Superior temporal gyrus (tissue), 1 donor: ENCODE measurements at regions not wholly inside any gene's neighbourhood (a gene's known extent, or its start where the extent isn't known, plus 50 kb on each side); places are given as distances from the start of the nearest gene placed in this dataset.
"Not testable (repeated sequence)": the region's sequence is repeated elsewhere in the genome, so short reads cannot be mapped to it uniquely, and the experiment has no call there.

ENCODE experiments used
- DNase-seq: peaks from one replicate; pipeline ENCODE4 v3.0.0-alpha.2; 2016; ENCODE audit errors: extremely low spot score

DNA sequence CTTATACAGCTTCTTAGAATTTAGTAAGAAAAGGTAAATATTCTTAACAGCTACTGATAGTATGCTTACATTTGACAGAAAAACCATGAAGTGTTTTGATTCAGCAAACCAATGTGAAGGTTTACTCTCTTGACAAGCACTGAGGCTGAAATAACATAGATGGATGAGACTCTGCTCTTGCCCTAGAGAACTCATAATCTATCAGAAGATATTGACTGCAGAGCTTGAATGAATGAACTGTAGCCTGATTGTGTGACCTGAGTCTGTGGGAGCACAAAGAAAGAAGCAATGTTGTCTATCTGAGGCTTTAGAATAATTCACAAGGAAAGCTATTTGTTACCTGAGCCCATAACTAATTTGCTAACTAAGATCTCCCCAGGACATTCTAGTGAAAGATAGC lies 1235.3 kb downstream of the OLFM4 start:
- no peak for DNase-seq

DNA sequence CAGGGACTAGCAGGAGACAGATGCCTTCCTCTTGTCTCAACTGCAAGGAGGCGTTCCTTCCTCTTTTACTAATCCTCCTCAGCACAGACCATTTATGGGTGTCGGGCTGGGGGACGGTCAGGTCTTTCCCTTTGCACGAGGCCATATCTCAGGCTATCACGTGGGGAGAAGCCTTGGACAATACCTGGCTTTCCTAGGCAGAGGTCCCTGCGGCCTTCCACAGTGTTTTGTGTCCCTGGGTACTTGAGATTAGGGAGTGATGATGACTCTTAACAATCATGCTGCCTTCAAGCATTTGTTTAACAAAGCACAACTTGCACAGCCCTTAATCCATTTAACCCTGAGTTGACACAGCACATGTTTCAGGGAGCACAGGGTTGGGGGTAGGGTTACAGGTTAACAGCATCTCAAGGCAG lies 1238.6 kb downstream of the OLFM4 start:
- DNase-seq = not testable (repeated sequence)

DNA sequence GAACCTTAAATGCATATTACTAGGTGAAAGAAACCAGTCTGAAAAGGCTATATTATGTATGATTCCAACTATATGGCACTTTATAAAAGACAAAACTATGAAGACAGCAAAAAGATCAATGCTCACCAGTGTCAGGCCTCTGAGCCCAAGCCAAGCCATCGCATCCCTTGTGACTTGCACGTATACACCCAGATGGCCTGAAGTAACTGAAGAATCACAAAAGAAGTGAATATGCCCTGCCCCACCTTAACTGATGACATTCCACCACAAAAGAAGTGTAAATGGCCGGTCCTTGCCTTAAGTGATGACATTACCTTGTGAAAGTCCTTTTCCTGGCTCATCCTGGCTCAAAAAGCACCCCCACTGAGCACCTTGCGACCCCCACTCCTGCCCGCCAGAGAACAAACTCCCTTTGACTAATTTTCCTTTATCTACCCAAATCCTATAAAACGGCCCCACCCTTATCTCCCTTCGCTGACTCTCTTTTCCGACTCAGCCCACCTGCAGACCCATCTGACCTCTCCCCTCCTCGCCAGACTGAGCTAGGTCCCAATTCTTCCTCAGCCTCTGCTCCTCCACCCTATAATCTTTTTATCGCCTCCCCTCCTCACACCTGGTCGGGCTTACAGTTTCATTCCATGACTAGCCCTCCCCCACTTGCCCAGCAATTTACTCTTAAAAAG lies 1239.5 kb downstream of the OLFM4 start:
- not testable (repeated sequence) for DNase-seq

DNA sequence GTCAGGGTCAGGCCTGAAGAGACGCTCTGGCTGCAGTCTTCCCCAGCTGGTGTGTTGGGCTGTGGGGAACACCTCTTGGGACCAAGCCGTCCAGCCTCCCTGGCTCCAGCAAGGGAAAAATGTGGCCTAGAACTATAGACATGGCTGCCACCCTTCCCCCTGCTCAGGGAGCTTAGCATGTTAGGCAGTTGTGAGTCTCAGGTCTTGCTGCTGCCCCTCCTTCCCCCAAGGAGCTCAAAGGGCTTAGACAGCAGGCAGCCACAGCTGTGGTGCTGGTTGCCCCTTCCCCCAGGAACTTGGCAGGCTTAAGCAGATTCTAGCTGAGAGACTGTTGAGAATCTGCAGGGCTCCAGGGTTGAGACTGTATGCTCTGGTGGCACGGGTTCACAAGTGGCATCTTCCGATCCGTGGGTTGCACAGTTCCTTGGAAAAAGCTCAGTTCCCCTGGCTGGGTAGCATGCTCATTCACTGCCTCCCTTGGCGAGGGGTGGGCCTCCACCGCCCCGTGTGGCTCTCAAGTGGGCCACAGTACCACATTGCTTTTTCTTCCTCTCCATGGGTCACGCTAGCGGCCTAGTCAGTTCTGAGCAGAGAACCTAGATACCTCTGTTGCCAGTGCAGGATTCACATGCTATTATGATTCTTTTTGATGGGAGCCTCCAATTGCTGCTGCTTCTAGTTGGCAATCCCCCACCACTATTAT lies 1258.6 kb downstream of the OLFM4 start:
- no peak for DNase-seq

DNA sequence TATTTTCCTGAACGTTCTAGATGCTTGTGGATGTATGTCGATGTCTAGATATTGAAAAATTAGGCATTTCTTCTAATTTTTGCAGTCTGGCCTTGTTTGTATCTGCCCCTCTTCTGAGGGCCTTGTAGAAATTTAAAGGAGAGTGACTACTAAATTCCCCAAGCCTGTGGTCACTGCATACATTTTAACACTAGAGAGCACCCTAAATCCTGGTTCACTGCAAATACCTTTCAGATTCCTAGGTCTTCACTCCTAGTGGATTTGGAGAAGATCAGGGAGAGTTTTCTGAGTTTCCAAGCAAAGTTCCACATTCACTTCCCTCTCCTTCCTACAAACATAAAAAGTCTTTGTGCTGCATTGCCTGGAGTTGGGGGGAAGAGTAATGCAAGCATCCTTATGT lies 1272.5 kb downstream of the OLFM4 start:
- DNase-seq = no peak

DNA sequence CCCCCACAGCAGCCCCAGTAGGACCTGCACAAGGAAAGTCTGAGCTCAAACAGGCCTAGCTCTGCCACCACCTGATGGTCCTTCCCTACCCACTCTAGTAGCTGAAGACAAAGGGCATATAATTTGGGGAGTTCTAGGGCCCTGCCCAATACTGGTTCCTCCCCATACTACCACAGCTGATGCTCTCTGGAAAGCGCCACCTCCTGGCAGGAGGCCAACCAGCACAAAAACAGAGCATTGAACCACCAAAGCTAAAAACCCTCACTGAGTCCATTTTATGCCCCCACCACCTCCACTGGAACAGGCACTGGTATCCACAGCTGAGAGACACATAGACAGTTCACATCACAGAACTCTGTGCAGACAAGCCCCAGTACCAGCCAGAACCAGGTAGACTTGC lies 1276.8 kb downstream of the OLFM4 start:
- DNase-seq = no peak

DNA sequence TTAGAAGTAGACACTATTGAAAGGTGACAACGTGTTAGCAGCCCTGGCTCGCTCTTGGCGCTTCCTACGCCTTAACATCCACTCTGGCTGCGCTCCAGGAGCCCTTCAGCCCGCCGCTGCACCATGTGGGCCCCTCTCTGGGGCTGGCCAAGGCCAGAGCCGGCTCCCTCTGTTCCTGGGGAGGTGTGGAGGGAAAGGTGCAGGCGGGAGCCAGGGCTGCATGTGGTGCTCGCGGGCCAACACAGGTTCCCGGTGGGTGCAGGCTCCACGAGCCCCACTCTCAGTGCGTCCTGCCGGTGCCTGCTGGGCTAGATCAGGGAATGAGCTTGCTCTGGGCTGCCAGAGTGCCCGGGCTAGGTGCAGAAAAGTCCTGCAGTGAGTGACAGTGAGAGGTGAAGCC lies 1284.3 kb downstream of the OLFM4 start:
- DNase-seq = no peak

DNA sequence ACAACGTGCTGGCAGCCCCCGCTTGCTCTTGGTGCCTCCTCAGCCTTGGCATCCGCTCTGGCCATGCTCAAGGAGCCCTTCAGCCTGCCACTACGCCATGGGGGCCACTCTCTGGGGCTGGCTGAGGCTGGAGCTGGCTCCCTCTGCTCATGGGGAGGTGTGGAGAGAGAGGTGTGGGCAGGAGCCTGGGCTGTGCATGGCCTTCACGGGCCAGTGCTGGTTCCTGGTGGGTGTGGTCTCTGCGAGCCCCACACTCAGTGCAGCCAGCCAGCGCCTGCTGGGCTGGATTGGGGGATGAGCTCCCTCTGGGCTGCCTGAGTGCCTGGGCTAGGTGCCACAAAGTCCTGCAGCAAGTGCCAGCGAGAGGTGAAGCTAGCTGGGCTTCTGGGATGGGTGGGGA lies 1289.1 kb downstream of the OLFM4 start:
- no peak for DNase-seq

DNA sequence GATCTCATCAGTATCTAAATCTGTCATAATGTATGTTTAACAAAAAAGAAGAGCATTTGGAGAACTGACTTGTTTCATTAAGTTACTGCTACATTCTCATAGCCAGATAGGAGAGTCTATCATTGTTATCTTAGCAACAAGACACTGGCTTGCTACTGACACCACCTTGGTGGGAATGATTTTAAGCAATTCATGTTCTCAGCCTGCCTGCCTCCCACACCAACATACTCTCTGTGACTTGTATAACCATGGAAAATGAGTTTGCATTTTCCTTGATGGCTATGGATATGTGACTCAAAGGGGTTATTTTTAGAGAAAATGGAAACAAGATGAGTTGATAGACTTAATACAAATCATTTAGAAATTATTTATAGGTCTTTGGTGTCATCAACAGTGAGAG lies 1308.9 kb downstream of the OLFM4 start:
- DNase-seq = no peak

DNA sequence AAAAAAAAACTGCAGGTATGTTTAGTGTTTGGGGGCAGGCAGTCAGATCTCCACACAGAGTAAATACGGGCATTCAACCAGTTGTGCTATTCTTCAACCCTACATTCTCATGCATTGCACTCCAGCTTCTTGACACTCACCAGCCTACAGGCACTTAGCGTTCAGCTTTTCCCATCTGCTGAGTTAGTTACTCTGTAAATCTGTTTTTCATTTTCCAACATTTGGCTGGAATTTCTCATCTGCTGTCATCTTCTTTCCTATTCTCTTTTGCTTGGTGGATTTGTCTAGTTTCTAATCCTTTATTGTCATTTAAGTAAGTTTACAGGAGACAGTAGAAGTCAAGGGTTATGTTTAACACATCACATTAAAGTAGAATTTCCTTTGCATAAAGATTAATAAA lies 1318.9 kb downstream of the OLFM4 start:
- DNase-seq = no peak

DNA sequence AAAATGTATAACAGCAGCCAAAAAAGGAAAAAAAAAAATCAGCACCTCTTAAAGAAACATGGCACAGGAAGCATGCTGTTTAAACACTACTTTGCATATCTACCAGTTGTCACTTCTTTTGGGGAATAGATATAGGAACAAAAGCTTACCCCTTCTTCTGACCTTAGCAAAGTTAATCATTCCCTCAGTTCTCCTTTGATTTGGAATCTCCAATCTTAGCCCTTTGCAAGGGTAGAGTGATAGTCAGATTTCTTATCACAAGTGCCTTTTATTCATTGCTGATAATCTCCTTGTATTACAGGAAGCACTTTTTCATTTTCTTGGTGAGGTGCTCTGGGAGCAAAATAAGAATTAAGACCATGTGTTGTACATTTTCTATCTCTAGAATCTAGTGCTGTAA lies 1327.6 kb downstream of the OLFM4 start:
- no peak for DNase-seq

DNA sequence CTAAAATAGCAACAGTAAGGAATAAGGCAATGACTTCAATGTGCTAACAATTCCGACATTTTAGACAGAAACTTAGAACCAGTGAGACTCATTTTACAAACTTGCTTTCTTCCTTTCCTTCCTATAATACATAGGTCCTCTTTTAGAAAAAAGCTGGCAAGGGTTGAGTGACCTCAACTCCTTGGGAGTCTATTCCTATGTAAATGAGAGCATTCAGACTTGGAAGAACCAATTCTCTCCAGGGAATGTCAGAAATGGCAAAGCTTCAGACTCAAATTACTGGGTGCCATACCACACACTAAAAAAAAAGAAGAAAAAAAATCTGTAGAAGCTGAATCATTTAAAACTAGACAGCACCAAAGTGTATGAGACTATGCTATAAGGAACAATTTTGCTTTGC lies 1328.2 kb downstream of the OLFM4 start:
- DNase-seq = no peak

DNA sequence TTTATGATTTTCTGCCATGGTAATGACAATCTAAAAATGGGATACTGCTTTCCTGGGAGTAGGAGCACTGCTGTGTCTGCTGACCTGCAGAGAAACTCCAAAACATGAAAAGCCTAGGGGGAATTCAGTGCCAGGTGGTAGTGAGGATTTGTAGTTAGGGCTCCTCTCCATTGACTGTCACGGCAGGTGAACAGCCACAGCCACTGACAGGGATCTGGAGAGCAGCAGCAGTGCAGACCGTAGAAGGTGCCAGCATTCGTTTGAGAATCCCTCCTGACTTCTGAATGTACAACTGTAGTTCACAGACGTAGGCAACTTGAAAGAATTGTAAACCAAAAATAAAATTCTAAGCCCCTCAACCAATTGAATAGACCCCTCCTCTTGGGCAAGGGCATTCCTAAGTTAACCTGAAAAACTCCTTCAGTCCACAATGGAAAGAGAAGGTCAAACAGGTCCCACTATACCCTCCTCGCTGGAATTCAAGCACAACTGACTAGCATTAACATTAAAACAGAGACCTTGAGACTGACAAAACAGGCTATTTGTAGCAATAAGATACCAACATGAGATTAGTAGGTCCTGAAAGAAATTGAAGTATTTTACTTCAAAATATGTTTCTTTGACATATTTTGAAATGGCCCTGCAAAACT lies 1328.8 kb downstream of the OLFM4 start:
- DNase-seq = no peak

DNA sequence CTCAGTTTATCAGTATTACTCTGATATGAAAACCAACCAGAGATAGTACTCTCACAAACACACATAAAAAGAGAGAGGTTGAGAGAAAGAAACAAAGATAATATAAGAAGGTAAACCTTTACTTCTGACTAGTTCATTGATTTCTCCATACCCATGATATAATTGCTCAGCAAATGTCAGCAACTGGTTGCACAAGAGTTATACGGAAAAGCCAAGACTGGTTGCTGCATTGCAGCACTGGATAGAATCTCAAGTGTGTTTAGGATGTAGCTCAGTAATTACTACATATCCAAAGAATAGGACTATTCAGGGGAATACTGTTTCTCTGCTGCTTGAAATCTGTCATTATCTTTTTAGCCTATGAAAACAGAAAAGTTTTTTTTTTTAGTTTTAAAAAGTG lies 1332.8 kb downstream of the OLFM4 start:
- DNase-seq = no peak

DNA sequence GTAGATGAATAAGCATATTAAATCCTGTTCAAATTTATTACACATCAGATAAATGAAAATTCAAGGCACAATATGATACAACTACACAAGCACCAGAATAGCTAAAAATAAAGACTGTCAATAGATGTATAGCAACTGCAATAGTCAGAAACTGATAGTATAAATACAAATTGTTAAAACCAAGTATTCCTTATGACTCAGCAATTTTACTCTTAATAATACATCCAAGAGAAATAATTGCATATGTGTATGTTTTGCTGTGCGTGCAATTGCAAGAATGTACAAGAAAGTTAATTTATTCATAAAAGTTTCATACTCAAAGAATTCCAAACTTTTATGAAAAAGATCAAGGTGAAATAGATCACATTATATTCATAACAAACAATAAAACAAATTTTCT lies 1338.1 kb downstream of the OLFM4 start:
- no peak for DNase-seq

DNA sequence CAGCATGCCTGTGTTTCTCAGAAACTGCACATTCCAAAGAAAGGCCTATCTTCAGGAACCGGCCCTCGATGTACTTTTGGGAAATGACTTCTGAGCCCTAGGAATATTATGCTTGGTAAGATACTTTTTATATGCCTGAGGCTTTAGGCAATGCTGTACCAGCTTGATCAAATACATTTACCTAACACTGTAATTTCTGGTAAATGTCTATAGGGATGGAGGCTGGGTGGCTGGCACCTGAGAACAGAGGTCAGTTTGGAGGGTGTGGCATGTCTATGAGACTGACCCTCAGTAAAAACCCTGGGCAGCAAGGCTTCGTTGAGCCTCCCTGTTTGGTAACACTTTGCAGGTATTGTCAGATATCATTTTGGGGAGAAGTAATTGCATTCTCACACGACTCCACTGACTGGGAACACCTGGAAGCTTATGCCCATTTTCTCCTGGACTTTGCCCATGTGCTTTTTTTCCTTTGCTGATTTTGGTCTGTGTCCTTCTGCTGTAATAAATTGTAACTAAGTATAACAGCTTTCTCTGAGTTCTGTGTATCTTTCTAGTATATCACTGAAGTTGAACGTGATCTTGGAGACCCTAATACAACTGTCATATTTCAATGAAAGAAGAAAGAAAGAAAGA lies 1339.1 kb downstream of the OLFM4 start:
- no peak for DNase-seq

DNA sequence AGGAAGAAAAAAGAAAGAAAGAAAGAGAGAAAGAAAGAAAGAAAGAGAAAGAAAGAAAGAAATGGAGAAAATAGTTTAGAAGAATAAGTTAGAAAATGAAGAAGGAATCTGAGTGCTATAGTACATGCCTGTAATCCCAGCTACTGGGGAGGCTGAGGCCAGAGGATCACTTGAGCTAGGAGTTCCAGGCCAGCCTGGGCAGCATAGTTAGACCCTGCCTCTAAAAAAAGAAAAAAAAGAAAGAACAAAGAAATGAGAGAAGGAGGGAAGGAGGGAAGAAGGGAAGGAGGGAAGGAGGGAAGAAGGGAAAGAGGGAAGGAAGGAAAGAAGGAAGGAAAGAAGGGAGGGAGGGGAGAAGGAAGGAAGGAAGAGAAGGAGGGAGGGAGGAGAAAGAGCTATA lies 1339.8 kb downstream of the OLFM4 start:
- DNase-seq = no peak

DNA sequence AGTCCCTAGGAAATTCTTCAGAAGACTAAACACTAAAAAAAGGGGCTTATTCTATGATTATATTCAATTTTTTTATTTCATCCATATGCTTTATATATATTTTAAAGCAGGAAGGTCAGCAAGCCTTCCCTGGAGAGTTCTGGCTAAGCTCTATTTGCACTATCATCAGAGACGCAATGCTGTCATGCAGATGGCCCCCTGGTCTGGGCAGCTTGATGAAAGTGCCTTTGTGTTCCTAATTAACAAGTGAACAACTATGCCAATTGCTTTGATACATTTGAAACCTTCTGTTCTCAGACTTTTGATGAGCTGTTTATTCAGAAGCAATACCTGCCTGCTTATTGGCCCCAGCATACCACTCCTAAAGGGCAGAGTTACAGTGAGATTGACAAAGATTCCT lies 1344.6 kb downstream of the OLFM4 start:
- DNase-seq = no peak

DNA sequence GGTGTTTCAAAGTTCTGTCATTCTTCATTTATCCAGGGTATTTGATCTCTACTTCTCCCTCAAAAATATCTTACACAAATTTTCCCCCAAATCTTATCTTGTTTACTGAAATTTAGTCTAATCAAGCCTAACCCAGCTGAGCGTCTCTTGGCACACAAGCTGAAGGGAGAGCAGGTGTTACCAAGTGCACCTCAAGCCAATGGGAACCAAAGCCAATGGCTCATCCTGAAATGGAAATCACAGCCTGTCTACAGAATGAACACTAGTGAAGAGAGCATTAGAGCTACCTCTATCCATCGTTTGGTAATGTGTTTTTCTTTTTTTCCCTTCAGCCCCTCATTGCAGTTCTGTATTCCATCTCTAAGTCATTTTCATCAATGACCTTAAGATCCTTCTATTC lies 1350.8 kb downstream of the OLFM4 start:
- no peak for DNase-seq

DNA sequence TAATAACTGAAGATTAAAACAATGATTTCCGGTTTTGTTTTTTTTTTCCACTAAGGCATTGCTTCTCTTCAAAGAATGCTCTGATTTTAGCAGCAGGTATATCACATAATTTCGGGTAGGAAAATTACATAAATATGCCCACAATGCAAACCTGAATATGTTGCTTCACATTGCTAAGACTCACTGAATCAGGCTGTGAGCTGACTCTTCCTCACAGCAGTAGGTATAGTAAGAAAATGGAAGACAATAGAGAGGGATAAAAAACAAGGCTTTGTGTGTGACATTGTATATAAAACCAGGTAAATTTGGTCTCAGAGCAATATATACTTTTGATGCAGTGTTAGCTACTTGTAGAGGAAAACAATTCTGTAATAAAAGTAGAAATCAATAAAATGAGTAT lies 1355.0 kb downstream of the OLFM4 start:
- no peak for DNase-seq

DNA sequence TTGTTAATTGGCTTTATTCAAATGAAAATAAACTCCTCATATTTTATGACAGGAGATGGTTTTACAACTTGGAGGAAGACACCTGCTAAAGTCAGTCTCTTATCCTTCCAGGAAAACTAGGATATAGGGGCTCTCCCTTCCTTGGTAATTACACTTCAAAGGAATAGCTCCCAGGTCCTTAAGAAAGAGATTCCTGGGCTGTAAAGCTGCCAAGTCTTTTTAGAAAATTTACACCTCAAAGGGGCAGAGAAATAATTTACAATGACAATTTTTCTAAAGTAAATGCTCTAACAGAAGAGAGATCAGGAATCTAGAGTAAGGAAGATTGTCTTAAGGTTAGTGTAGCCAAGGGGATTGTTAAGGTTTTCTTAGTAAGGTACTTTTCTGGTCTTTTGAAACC lies 1359.0 kb downstream of the OLFM4 start:
- DNase-seq = no peak

DNA sequence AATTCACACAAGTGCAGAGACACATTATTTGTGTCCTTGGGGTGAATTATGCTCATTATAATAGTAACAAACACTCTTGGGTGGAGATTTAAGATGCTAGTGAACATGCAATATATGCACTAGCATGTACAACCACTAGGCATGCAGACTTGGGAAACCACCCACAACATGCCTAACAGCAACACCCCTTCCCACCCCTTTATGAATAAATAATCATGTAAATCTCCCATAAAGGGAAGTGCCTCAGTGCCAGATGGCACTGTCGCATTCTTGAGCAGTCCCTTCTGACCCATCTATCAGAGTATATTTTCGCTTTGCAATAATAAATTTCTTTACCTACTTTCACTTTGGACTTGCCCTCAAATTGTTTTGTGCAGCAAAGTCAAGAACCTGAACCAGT lies 1362.2 kb downstream of the OLFM4 start:
- DNase-seq = no peak
